CD4-positive, alpha-beta T cell (primary cell): ENCODE measurements at regions not wholly inside any gene's neighbourhood (a gene's known extent, or its start where the extent isn't known, plus 50 kb on each side); places are given as distances from the start of the nearest gene placed in this dataset.

Experiments used
- ATAC-seq: fragments of 200-7000 bp; cut with Tn5 transposase; one replicate; pipeline ENCODE4 v1.10.0; 2022; ENCODE audit warnings: mild to moderate bottlenecking; ENCODE audit not compliant: poor library complexity
- CTCF ChIA-PET: fragments of 350-600 bp; sonication (Branson Sonifier 250); formaldehyde crosslinking; loops from one replicate; lab custom pipeline; 2021; ENCODE audit warnings: antibody characterized with exemption, inconsistent platforms; lab: Charles Lee
- POLR2A ChIA-PET: fragments of 350-600 bp; sonication (Branson Sonifier 250); formaldehyde crosslinking; loops from one replicate; lab custom pipeline; 2021; ENCODE audit warnings: antibody characterized with exemption, inconsistent platforms; lab: Charles Lee
- DNase-seq, 14 experiments: peaks; one replicate each; pipeline ENCODE4 v3.0.0-alpha.2; 2013 to 2020; ENCODE audit warnings: mixed read lengths in 2 of 14
- H3K27ac ChIP-seq, 2 donors: one replicate each; pipeline versions ENCODE4 v1.5.1 to v1.7.0; 2013; ENCODE audit warnings: low read length in 2 of 2, low read depth in 1 of 2, mild to moderate bottlenecking in 1 of 2
- H3K27me3 ChIP-seq, 2 experiments: 1 replicate in 1 of 2; 2 replicates in 1 of 2; pipeline versions ENCODE4 v1.6.1 to v1.7.0; 2013; ENCODE audit warnings: low read length in 2 of 2, control low read depth in 1 of 2, mild to moderate bottlenecking in 1 of 2, moderate library complexity in 1 of 2; ENCODE audit not compliant: insufficient read depth in 2 of 2, control insufficient read depth in 1 of 2
- H3K36me3 ChIP-seq: one replicate; pipeline ENCODE4 v1.6.1; 2013; ENCODE audit warnings: low read length, control low read depth; ENCODE audit not compliant: insufficient read depth
- H3K4me1 ChIP-seq: one replicate; pipeline ENCODE4 v1.6.1; 2013; ENCODE audit warnings: low read length, control low read depth; ENCODE audit not compliant: insufficient read depth
- H3K4me3 ChIP-seq: one replicate; pipeline ENCODE4 v1.5.1; 2013; ENCODE audit warnings: mild to moderate bottlenecking, low read length, moderate library complexity
- H3K9me3 ChIP-seq, 2 experiments: 1 replicate in 1 of 2; 2 replicates in 1 of 2; pipeline versions ENCODE4 v1.6.1 to v1.7.0; 2013; ENCODE audit warnings: low read length in 2 of 2, mild to moderate bottlenecking in 2 of 2, control low read depth in 1 of 2, moderate library complexity in 1 of 2; ENCODE audit not compliant: control insufficient read depth in 1 of 2, insufficient read depth in 1 of 2
- H3K27ac Mint-ChIP-seq: one replicate; pipeline ENCODE4 v1.8.0; 2020; ENCODE audit warnings: mixed read lengths
- H3K27me3 Mint-ChIP-seq: one replicate; pipeline ENCODE4 v1.8.0; 2021; ENCODE audit warnings: mixed read lengths
- H3K36me3 Mint-ChIP-seq: one replicate; pipeline ENCODE4 v1.8.0; 2021; ENCODE audit warnings: low read depth, mixed read lengths
- H3K4me1 Mint-ChIP-seq: one replicate; pipeline ENCODE4 v1.8.0; 2021; ENCODE audit warnings: low read depth, mixed read lengths
- H3K4me3 Mint-ChIP-seq: one replicate; pipeline ENCODE4 v1.8.0; 2020; ENCODE audit warnings: mild to moderate bottlenecking, mixed read lengths
- H3K9me3 Mint-ChIP-seq: one replicate; pipeline ENCODE4 v1.8.0; 2020; ENCODE audit warnings: mixed read lengths
- intact Hi-C, 2 experiments: fragments of 100-400 bp; cut with DNase I in 1 of 2; cut with micrococcal nuclease in 1 of 2; formaldehyde crosslinking; loops; one replicate each; pipeline versions ENCODE4 v1.15.1 to v1.9.0; 2023 to 2025; cut with DNase I, micrococcal nuclease
- TF ChIP-seq, protein P1 (sequence below): fragments of 200-600 bp; IDR thresholded peaks from one replicate; pipeline ENCODE4 v1.8.0; 2022; ENCODE audit warnings: antibody characterized with exemption, mild to moderate bottlenecking

DNA sequence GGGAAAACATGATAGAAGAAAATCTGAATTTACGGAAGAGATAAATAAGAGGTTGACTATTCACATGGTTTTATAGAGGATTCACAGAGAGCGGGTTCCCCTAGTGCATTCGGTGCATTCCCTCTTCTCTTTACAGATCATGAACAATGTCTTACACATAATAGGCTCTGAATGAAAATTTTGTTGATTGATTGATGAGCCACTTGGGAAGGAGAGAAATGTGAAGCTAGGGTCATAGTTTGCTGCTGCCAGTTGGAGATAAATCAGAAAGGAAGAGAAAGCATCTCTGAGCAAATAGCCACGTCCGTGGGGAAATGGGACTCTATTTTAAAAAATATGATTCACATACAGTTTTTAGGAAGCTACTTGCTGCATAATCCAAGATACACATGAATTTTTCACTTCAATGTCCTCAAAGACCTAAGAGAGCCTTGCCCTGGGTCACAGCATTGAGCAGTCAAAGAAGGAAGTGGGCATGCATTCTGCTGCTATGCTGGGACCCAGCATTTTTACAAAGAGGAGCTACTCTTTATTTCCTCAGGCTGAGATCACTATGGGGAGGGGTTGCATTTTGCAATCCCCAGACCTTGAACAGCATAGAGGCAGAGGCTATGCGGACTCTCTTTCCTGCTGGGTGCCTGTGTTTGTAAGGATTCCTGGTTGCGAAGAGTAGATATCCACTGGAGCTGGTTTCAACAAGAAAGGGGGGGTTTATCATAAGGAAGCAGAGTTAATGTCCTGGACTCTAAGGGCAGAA, 395.3 kb downstream of the TSN start:
- Histone ChIP-seq H3K4me3 (no peak overlapping the region), H3K4me1 (no peaks in the 10 kb centered on the region), H3K36me3 (no peaks in the 10 kb centered on the region), H3K9me3 (no peaks in the 10 kb centered on the region), H3K27me3 (no peaks in the 10 kb centered on the region), H3K27ac (no peak overlapping the region)
- ChIA-PET CTCF (no interaction called here), POLR2A (no interaction called here)
- TF ChIP-seq, protein P1, sequence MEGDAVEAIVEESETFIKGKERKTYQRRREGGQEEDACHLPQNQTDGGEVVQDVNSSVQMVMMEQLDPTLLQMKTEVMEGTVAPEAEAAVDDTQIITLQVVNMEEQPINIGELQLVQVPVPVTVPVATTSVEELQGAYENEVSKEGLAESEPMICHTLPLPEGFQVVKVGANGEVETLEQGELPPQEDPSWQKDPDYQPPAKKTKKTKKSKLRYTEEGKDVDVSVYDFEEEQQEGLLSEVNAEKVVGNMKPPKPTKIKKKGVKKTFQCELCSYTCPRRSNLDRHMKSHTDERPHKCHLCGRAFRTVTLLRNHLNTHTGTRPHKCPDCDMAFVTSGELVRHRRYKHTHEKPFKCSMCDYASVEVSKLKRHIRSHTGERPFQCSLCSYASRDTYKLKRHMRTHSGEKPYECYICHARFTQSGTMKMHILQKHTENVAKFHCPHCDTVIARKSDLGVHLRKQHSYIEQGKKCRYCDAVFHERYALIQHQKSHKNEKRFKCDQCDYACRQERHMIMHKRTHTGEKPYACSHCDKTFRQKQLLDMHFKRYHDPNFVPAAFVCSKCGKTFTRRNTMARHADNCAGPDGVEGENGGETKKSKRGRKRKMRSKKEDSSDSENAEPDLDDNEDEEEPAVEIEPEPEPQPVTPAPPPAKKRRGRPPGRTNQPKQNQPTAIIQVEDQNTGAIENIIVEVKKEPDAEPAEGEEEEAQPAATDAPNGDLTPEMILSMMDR: no peak
- H3K27ac Mint-ChIP-seq: no peak overlapping the region
- intact Hi-C loops: no loop called here
- no peaks in the 10 kb centered on the region for H3K9me3 Mint-ChIP-seq
- no peaks in the 10 kb centered on the region for H3K27me3 Mint-ChIP-seq
- H3K36me3 Mint-ChIP-seq: no peaks in the 10 kb centered on the region
- ATAC-seq: no peak
- DNase-seq: no peak
- no peak overlapping the region for H3K4me3 Mint-ChIP-seq
- no peaks in the 10 kb centered on the region for H3K4me1 Mint-ChIP-seq

- no peak overlapping the region for H3K27ac ChIP-seq
- H3K9me3 Mint-ChIP-seq: no peaks in the 10 kb centered on the region
- H3K4me1 ChIP-seq: no peaks in the 10 kb centered on the region
- H3K4me3 Mint-ChIP-seq: no peak overlapping the region
- peaks cover 0 to 6% of the 10 kb centered on the region in 2 experiments for H3K9me3 ChIP-seq
- ChIA-PET POLR2A (no interaction called here), CTCF (no interaction called here)
- no peak for ATAC-seq
- H3K27me3 Mint-ChIP-seq: no peaks in the 10 kb centered on the region
- TF ChIP-seq, protein P1: no peak
- H3K36me3 Mint-ChIP-seq: no peaks in the 10 kb centered on the region
- H3K36me3 ChIP-seq: no peaks in the 10 kb centered on the region
- DNase-seq: no peak
- intact Hi-C loops: no loop called here
- no peaks in the 10 kb centered on the region for H3K4me1 Mint-ChIP-seq
- H3K4me3 ChIP-seq: no peak overlapping the region
- H3K27me3 ChIP-seq: no peaks in the 10 kb centered on the region
- no peak overlapping the region for H3K27ac Mint-ChIP-seq
These were observed 397.1 kb downstream of the TSN start for GRCh38 chr2:122152571-122152970.

- CTCF ChIA-PET: no interaction called here
- H3K27me3 Mint-ChIP-seq: no peaks in the 10 kb centered on the region
- H3K4me1 Mint-ChIP-seq: no peaks in the 10 kb centered on the region
- H3K9me3 ChIP-seq: peaks cover 0 to 6% of the 10 kb centered on the region in 2 experiments
- no peaks in the 10 kb centered on the region for H3K36me3 Mint-ChIP-seq
- ATAC-seq (no peak), DNase-seq (no peak)
- no peaks in the 10 kb centered on the region for H3K9me3 Mint-ChIP-seq
- TF ChIP-seq, protein P1: no peak
- H3K27me3 ChIP-seq: no peaks in the 10 kb centered on the region
- intact Hi-C loops: no loop called here
- POLR2A ChIA-PET: no interaction called here
- H3K27ac Mint-ChIP-seq: no peak overlapping the region
- no peak overlapping the region for H3K4me3 Mint-ChIP-seq
- no peaks in the 10 kb centered on the region for H3K36me3 ChIP-seq
- H3K4me3 ChIP-seq: no peak overlapping the region
- no peaks in the 10 kb centered on the region for H3K4me1 ChIP-seq
- no peak overlapping the region for H3K27ac ChIP-seq
These were observed 400.9 kb downstream of the TSN start for GRCh38 chr2:122156176-122156890.
